K562 (cell line): ENCODE measurements at regions not wholly inside any gene's neighbourhood (a gene's known extent, or its start where the extent isn't known, plus 50 kb on each side); places are given as distances from the start of the nearest gene placed in this dataset.

Experiments used
- ATAC-seq: fragments of 200-7000 bp; cut with Tn5 transposase; 3 replicates; pipeline ENCODE4 v1.9.1; 2020; ENCODE audit warnings: moderate library complexity
- BruUV-seq: library from RNA; stranded (reverse); fragments of 400-500 nt; replicated peaks from 2 replicates; lab custom pipeline; 2021; lab: Mats Ljungman, UMichigan
- CTCF ChIA-PET: fragments of 300-600 bp; formaldehyde crosslinking; extraction: SDS; loops from one replicate; lab custom pipeline; 2021; ENCODE audit warnings: low intra/inter-chr PET ratio; lab: Yijun Ruan, JAX
- POLR2A ChIA-PET: fragments of 300-600, 350-650 bp; sonication (Branson Sonifier 250); formaldehyde crosslinking; extraction: SDS; loops from one replicate; lab custom pipeline; 2021; ENCODE audit warnings: antibody characterized with exemption, inconsistent platforms; lab: Yijun Ruan, JAX
- DNase-seq, 4 experiments: peaks; one replicate each; pipeline versions ENCODE4 v3.0.0 to v3.0.0-alpha.2; 2011 to 2018; ENCODE audit warnings: low spot score in 3 of 4, mixed read lengths in 3 of 4; ENCODE audit errors: extremely low read depth in 1 of 4
- FAIRE-seq: peaks from 2 replicates; lab custom pipeline; 2011; peaks lifted over from hg19 to GRCh38; lab: Jason Lieb, UNC
- H2AFZ ChIP-seq: 2 replicates; pipeline ENCODE4 v1.6.0; 2011; ENCODE audit warnings: low read depth, low read length, control low read depth, inconsistent platforms
- H3K27ac ChIP-seq: fragments of 200-600 bp; 3 replicates; pipeline ENCODE4 v1.8.0; 2011; ENCODE audit warnings: low read depth, mild to moderate bottlenecking, control low read depth, inconsistent platforms, low read length, moderate library complexity, mixed read lengths; ENCODE audit errors: extremely low read depth
- H3K27me3 ChIP-seq, 2 experiments: fragments of 300-600 bp in 1 of 2; 2 replicates in 1 of 2; 3 replicates in 1 of 2; pipeline versions ENCODE4 v1.6.0 to v1.8.0; 2011; ENCODE audit warnings: inconsistent platforms in 2 of 2, low read length in 2 of 2, mild to moderate bottlenecking in 1 of 2, mixed read lengths in 1 of 2, moderate library complexity in 1 of 2; ENCODE audit not compliant: control insufficient read depth in 2 of 2, insufficient read depth in 2 of 2
- H3K36me3 ChIP-seq: fragments of 300-600 bp; 3 replicates; pipeline ENCODE4 v1.8.0; 2011; ENCODE audit warnings: mild to moderate bottlenecking, low read length, inconsistent platforms; ENCODE audit not compliant: control insufficient read depth, insufficient read depth
- H3K4me1 ChIP-seq, 2 experiments: fragments of 200-600 bp in 1 of 2; replicated peaks in 1 of 2; 2 replicates in 1 of 2; 3 replicates in 1 of 2; pipeline versions ENCODE4 v1.5.1 to v1.8.0; 2011; ENCODE audit warnings: inconsistent platforms in 2 of 2, low read length in 2 of 2, mild to moderate bottlenecking in 1 of 2, mixed read lengths in 1 of 2, moderate library complexity in 1 of 2; ENCODE audit not compliant: control insufficient read depth in 2 of 2, insufficient read depth in 2 of 2
- H3K4me2 ChIP-seq: 2 replicates; pipeline ENCODE4 v1.6.1; 2011; ENCODE audit warnings: low read length, control low read depth, inconsistent platforms, mixed read lengths; ENCODE audit not compliant: insufficient read depth
- H3K4me3 ChIP-seq: fragments of 200-600 bp; sonication (generic), shearing (Covaris generic); 2 replicates; pipeline ENCODE4 v1.5.1; 2016; ENCODE audit warnings: control low read depth, inconsistent platforms
- H3K79me2 ChIP-seq: fragments of 200-600 bp; 3 replicates; pipeline ENCODE4 v1.8.0; 2011; ENCODE audit warnings: low read length, inconsistent platforms; ENCODE audit not compliant: control insufficient read depth, insufficient read depth
- H3K9ac ChIP-seq, 2 experiments: 2 replicates each; pipeline versions ENCODE4 v1.6.0 to v1.6.1; 2011; ENCODE audit warnings: low read depth in 2 of 2, low read length in 2 of 2, control low read depth in 1 of 2, inconsistent platforms in 1 of 2, mild to moderate bottlenecking in 1 of 2, mixed read lengths in 1 of 2; ENCODE audit not compliant: insufficient read depth in 1 of 2
- H3K9me1 ChIP-seq: one replicate; pipeline ENCODE4 v1.6.0; 2011; ENCODE audit warnings: inconsistent platforms, mild to moderate bottlenecking, low read length, moderate library complexity; ENCODE audit not compliant: control insufficient read depth, insufficient read depth
- H3K9me3 ChIP-seq: replicated peaks from 2 replicates; pipeline ENCODE4 v1.5.1; 2011; ENCODE audit warnings: low read depth, low read length, inconsistent platforms; ENCODE audit not compliant: control insufficient read depth, insufficient read depth
- H4K20me1 ChIP-seq: replicated peaks from 2 replicates; pipeline ENCODE4 v1.6.1; 2011; ENCODE audit warnings: low read length, inconsistent platforms, mixed read lengths; ENCODE audit not compliant: control insufficient read depth, insufficient read depth
- CEBPG ChIP-seq, 3 experiments: fragments of 200-800 bp in 1 of 3; sonication (Bioruptor generic) in 1 of 3; sonication (generic) in 1 of 3; formaldehyde crosslinking in 1 of 3; IDR thresholded peaks in 2 of 3; conservative IDR thresholded peaks in 1 of 3; 2 replicates each; pipeline versions ENCODE4 v1.6.1 to v1.8.0; 2016 to 2022; ENCODE audit warnings: missing compliant biosample characterization in 2 of 3, missing genetic modification characterization in 2 of 3, mild to moderate bottlenecking in 1 of 3, missing genetic modification reagents in 1 of 3
- RBM25 ChIP-seq: fragments of 200-400 bp; formaldehyde crosslinking; IDR thresholded peaks from 2 replicates; pipeline ENCODE4 v1.6.1; 2018; ENCODE audit warnings: low read length, low read depth, moderate library complexity; ENCODE audit not compliant: severe bottlenecking
- RFX1 ChIP-seq: fragments of 450-650 bp; IDR thresholded peaks from 2 replicates; pipeline ENCODE4 v1.6.1; 2016; ENCODE audit warnings: mild to moderate bottlenecking, moderate library complexity
- RHOXF2B ChIP-seq: fragments of 250-450 bp; sonication (Bioruptor Pico); conservative IDR thresholded peaks from 2 replicates; pipeline ENCODE4 v1.5.1; 2021
- SAFB2 ChIP-seq: fragments of 200-400 bp; formaldehyde crosslinking; IDR thresholded peaks from 2 replicates; pipeline ENCODE4 v1.6.1; 2018; ENCODE audit warnings: borderline replicate concordance, low read length, low read depth, moderate library complexity; ENCODE audit not compliant: severe bottlenecking
- SMC3 ChIP-seq: conservative IDR thresholded peaks from 2 replicates; pipeline ENCODE4 v1.6.1; 2011; ENCODE audit warnings: low read depth, low read length, improper control_type of control experiment; ENCODE audit not compliant: insufficient read depth
- ZBTB1 ChIP-seq: sonication (generic); formaldehyde crosslinking; IDR thresholded peaks from 2 replicates; pipeline ENCODE4 v1.8.1; 2023; ENCODE audit warnings: missing genetic modification reagents, low read depth, mild to moderate bottlenecking, borderline replicate concordance
- ZNF140 ChIP-seq: fragments of 250-450 bp; sonication (Bioruptor Pico); IDR thresholded peaks from 2 replicates; pipeline ENCODE4 v1.8.0; 2021; ENCODE audit warnings: moderate library complexity, mild to moderate bottlenecking, inconsistent platforms
- ZNF354B ChIP-seq: fragments of 250-450 bp; sonication (Bioruptor Pico); IDR thresholded peaks from 2 replicates; pipeline ENCODE4 v1.4.0; 2020
- ZNF584 ChIP-seq: fragments of 200-800 bp; sonication (Bioruptor generic); IDR thresholded peaks from 2 replicates; pipeline ENCODE4 v1.6.1; 2016; ENCODE audit warnings: low read depth, mild to moderate bottlenecking, missing genetic modification characterization, missing compliant biosample characterization
- WGBS: fragments of 100-300 bp; shearing (Covaris generic); methylation state at CpG from one replicate; pipeline ENCODE4 v1.1.6; 2016; ENCODE audit warnings: low coverage, mixed read lengths; ENCODE audit not compliant: insufficient coverage; ENCODE audit errors: missing lambda C conversion rate; 5-methylcytosine and 5-hydroxymethylcytosine counted together
- in situ Hi-C: fragments of 300-500 bp; cut with MboI; formaldehyde crosslinking; loops from 4 replicates; pipeline ENCODE4 v1.15.0; 2018; ENCODE audit warnings: inconsistent platforms, mixed read lengths
- intact Hi-C: fragments of 100-400 bp; cut with micrococcal nuclease; formaldehyde crosslinking; loops from 2 replicates; pipeline ENCODE4 v1.14.2; 2022
- TF ChIP-seq, protein P1 (sequence below): fragments of 450-650 bp; formaldehyde crosslinking; IDR thresholded peaks from 2 replicates; pipeline ENCODE4 v1.4.0; 2020; ENCODE audit warnings: mild to moderate bottlenecking
- TF ChIP-seq, protein P2 (sequence below), 2 experiments: fragments of 250-450 bp in 1 of 2; fragments of 450-650 bp in 1 of 2; sonication (Bioruptor Pico) in 1 of 2; IDR thresholded peaks; 2 replicates each; pipeline versions ENCODE4 v1.6.1 to v1.8.0; 2016 to 2021; ENCODE audit warnings: mild to moderate bottlenecking in 2 of 2, moderate library complexity in 2 of 2, missing compliant biosample characterization in 1 of 2, missing genetic modification characterization in 1 of 2
- TF ChIP-seq, protein P3 (sequence below): fragments of 250-450 bp; sonication (Bioruptor Pico); IDR thresholded peaks from 2 replicates; pipeline ENCODE4 v1.5.0; 2021; ENCODE audit warnings: mild to moderate bottlenecking, moderate library complexity
- TF ChIP-seq, protein P4 (sequence below): fragments of 450-650 bp; IDR thresholded peaks from 2 replicates; pipeline ENCODE4 v1.6.1; 2017; ENCODE audit warnings: mild to moderate bottlenecking, moderate library complexity

DNA sequence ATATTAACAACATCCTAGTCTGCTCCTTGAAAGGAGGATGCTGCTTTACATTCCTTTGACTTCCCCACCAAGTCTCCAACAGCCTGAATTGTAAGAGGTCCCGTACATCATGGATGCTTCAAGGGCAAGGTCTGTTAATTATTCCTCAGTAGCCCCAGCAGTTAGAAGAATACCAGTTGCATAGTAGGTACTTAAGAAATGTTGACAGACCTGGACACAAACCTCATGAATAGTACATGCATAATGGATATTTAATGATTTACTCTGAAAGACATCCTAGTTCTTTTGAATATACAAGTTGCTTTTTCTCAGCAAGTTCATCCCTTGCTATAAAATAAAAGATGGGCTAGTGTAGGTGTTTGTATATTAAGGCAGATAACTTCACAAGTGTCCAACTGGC, 112.1 kb upstream of the DPYD start (continued):
- no peak for TF ChIP-seq ZNF584 (CRISPR knock-in tag)
- TF ChIP-seq RBM25 = no peak
- no peak for TF ChIP-seq CEBPG (CRISPR knock-in tag; IDR thresholded peaks at IDR 0.05)
- no peak for TF ChIP-seq CEBPG (tag; conservative IDR thresholded peaks at IDR 0.05 in 1 of 2, IDR thresholded peaks at IDR 0.05 in 1 of 2)
- no peak for TF ChIP-seq SAFB2
- TF ChIP-seq, all 486 proteins: peak for 0

DNA sequence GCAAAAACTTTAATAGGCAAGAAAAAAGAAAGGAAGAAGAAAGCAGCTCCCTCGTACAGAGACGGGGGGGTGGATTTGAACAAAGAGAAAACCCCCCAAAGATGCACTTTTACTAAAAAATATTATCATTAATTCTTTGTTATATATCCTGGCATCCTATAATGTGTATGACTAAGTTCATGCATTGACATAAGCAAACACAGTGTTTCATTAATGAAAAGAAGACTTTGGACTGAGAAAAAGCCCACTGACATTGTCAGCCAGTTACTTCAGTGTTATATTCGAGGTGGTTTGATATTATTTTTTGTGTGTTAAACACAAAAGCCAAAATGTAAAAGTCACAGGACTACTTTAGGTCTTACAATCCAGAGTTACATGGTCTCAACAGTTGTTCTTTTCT, 110.1 kb upstream of the DPYD start:
- BruUV-seq = no TSS peak
- intact Hi-C loops = no loop called here

More for the DNA sequence above, 110.1 kb upstream of the DPYD start:
- DNase-seq (no peak), ATAC-seq (no peak), FAIRE-seq (no peak)
- in situ Hi-C loops = no loop called here
- ChIA-PET CTCF (no interaction called here), POLR2A (no interaction called here)
- Histone ChIP-seq H4K20me1 (no peaks in the 10 kb centered on the region), H3K4me1 (no peaks in the 10 kb centered on the region), H3K79me2 (no peaks in the 10 kb centered on the region), H3K4me3 (no peak overlapping the region), H3K36me3 (no peaks in the 10 kb centered on the region), H3K27me3 (no peaks in the 10 kb centered on the region), H2AFZ (no peak overlapping the region), H3K27ac (no peak overlapping the region), H3K9ac (no peak overlapping the region), H3K9me1 (no peaks in the 10 kb centered on the region), H3K4me2 (no peak overlapping the region), H3K9me3 (no peaks in the 10 kb centered on the region)
- 0% methylated on average over 1 of the region's 3 CpGs for WGBS
- TF ChIP-seq, protein P1, sequence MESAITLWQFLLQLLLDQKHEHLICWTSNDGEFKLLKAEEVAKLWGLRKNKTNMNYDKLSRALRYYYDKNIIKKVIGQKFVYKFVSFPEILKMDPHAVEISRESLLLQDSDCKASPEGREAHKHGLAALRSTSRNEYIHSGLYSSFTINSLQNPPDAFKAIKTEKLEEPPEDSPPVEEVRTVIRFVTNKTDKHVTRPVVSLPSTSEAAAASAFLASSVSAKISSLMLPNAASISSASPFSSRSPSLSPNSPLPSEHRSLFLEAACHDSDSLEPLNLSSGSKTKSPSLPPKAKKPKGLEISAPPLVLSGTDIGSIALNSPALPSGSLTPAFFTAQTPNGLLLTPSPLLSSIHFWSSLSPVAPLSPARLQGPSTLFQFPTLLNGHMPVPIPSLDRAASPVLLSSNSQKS (CRISPR knock-in tag) = no peak
- TF ChIP-seq ZNF354B = no peak
- TF ChIP-seq, protein P2, sequence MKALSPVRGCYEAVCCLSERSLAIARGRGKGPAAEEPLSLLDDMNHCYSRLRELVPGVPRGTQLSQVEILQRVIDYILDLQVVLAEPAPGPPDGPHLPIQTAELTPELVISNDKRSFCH (CRISPR knock-in tag; IDR thresholded peaks at IDR 0.05) = no peak
- TF ChIP-seq, protein P2 (tag; IDR thresholded peaks at IDR 0.05) = no peak
- TF ChIP-seq, protein P3, sequence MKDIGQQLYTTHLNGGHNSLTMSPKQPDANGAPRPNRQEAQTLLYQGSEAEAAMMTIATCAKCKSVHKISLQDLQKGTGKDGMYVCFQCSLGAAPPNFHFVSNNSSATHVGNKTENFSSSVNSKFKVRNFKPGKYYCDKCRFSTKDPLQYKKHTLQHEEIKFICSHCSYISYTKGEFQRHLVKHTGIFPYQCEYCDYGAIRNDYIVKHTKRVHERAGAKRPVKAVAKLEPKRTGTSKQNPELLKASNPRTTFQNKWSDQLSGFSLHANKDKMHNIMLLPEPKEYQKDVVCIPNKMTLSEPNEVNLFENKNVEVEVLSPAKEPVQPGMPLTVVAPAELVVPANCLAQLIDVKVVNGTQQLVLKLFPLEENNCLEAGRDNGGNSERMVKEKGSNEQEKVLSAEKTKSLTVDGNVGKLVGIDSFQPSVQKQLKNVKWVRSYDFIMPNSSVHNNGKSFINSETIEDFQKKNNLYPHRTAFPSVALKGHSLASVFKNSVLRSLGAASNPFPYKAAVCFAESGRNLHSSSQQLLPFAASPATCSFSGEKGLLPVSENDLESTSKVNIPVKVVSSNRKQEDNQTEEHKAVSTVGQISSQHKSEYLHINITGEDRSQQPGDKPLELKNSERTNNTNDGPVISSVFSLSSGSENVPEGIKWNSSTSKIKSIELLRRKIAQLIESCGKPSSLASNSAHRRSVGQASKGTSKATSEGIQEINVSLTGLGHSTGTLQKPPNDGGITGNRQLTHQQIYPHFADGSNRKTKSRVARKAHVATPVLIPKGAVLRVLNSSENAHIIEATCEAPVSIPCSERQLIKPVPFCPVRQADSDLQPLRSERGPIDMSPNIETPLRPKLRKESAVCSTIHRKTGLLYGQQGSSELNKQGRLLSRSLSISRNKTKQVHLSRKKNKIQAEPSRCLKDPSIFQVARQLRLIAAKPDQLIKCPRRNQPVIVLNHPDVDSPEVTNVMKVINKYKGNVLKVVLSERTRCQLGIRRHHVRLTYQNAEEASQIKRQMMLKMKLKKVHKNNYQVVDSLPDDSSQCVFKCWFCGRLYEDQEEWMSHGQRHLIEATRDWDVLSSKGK (CRISPR knock-in tag) = no peak
- TF ChIP-seq ZNF140 = no peak
- TF ChIP-seq RFX1 = no peak
- TF ChIP-seq SMC3 = no peak
- TF ChIP-seq, protein P4, sequence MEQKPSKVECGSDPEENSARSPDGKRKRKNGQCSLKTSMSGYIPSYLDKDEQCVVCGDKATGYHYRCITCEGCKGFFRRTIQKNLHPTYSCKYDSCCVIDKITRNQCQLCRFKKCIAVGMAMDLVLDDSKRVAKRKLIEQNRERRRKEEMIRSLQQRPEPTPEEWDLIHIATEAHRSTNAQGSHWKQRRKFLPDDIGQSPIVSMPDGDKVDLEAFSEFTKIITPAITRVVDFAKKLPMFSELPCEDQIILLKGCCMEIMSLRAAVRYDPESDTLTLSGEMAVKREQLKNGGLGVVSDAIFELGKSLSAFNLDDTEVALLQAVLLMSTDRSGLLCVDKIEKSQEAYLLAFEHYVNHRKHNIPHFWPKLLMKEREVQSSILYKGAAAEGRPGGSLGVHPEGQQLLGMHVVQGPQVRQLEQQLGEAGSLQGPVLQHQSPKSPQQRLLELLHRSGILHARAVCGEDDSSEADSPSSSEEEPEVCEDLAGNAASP = no peak
- no peak for TF ChIP-seq RHOXF2B
- TF ChIP-seq ZBTB1 (CRISPR knock-in tag) = no peak
